ENCODE measurements at regions not wholly inside any gene's neighbourhood (a gene's known extent, or its start where the extent isn't known, plus 50 kb on each side); places are given as distances from the start of the nearest gene placed in this dataset.

GRCh38 chr1:56068210-56068609, 511.2 kb downstream of the PLPP3 start:
- no peaks in the 10 kb centered on the region for H3K4me1 Mint-ChIP-seq (ENCODE audit: low read depth)
- no peaks in the 10 kb centered on the region for H3K36me3 Mint-ChIP-seq (ENCODE audit: low read depth)

GRCh38 chr1:56065729-56066128, 513.6 kb downstream of the PLPP3 start:
- H3K9me3 Mint-ChIP-seq: no peaks in the 10 kb centered on the region
- H3K36me3 Mint-ChIP-seq (ENCODE audit: low read depth): no peaks in the 10 kb centered on the region
- intact Hi-C loops (cut with micrococcal nuclease): no loop called here
- H3K4me1 Mint-ChIP-seq (ENCODE audit: low read depth): no peaks in the 10 kb centered on the region
- DNase-seq (ENCODE audit: low spot score): no peak
- no peak overlapping the region for H3K27ac Mint-ChIP-seq
- no peak overlapping the region for H3K4me3 Mint-ChIP-seq (ENCODE audit: low read depth)
- H3K27me3 Mint-ChIP-seq (ENCODE audit: low read depth): no peaks in the 10 kb centered on the region

More at GRCh38 chr1:56068210-56068609, 511.2 kb downstream of the PLPP3 start:
- no peak overlapping the region for H3K4me3 Mint-ChIP-seq (ENCODE audit: low read depth)
- H3K27ac Mint-ChIP-seq: no peak overlapping the region
- no peaks in the 10 kb centered on the region for H3K9me3 Mint-ChIP-seq
- no peaks in the 10 kb centered on the region for H3K27me3 Mint-ChIP-seq (ENCODE audit: low read depth)
- intact Hi-C loops (cut with micrococcal nuclease): no loop called here
- DNase-seq (ENCODE audit: low spot score): no peak

GRCh38 chr1:56064705-56065104, 514.7 kb downstream of the PLPP3 start:
- no peak overlapping the region for H3K27ac Mint-ChIP-seq
- H3K36me3 Mint-ChIP-seq (ENCODE audit: low read depth): no peaks in the 10 kb centered on the region
- no peaks in the 10 kb centered on the region for H3K4me1 Mint-ChIP-seq (ENCODE audit: low read depth)
- no peak for DNase-seq (ENCODE audit: low spot score)
- intact Hi-C loops (cut with micrococcal nuclease): no loop called here
- H3K27me3 Mint-ChIP-seq (ENCODE audit: low read depth): no peaks in the 10 kb centered on the region
- H3K4me3 Mint-ChIP-seq (ENCODE audit: low read depth): no peak overlapping the region
- no peaks in the 10 kb centered on the region for H3K9me3 Mint-ChIP-seq

DNA sequence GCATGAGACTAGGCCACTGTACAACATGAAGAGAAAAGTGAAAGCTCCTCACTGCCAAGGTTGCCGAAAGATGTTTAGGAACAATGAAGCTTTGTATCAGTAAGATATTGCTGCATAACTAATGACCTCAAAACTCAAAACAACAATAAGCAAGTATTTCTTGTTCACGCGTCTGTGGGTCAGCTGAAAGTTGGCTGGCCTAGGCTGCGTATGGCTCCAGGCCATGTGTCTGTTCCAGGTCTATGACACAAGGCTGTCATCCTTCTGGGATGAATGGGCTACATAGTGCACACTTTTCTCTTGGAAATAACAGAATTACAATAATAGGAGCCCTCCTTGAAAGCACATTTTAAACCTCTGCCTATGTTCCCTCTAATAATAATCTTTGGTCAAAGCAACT, 515.9 kb downstream of the PLPP3 start:
- Mint-ChIP-seq H3K9me3 (no peaks in the 10 kb centered on the region), H3K36me3 (ENCODE audit: low read depth) (no peaks in the 10 kb centered on the region), H3K4me3 (ENCODE audit: low read depth) (no peak overlapping the region), H3K27me3 (ENCODE audit: low read depth) (no peaks in the 10 kb centered on the region), H3K4me1 (ENCODE audit: low read depth) (no peaks in the 10 kb centered on the region), H3K27ac (no peak overlapping the region)
- intact Hi-C loops (cut with micrococcal nuclease): no loop called here
- no peak for DNase-seq (ENCODE audit: low spot score)

DNA sequence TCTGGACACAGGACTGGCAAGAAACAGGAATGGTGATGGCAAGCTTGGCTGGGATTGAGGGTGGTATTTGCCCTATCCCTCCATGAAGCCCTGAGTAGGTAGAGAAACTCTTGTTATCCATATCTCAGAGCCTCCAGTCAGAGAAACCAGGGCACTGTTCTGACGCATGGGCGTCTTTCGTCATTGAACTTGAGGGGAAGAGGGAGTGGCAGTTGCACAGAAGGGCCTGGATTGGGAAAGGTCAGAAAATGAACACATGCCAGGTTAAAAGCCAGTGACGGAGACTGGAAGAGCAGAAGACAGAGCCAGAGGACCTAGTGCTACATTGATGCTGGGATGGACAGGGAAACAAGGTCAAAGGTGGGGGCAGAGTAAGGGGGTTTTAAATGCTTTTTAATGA, 516.7 kb downstream of the PLPP3 start:
- no peaks in the 10 kb centered on the region for H3K4me1 Mint-ChIP-seq (ENCODE audit: low read depth)
- no peak overlapping the region for H3K27ac Mint-ChIP-seq
- no peak overlapping the region for H3K4me3 Mint-ChIP-seq (ENCODE audit: low read depth)
- intact Hi-C loops (cut with micrococcal nuclease): no loop called here
- H3K36me3 Mint-ChIP-seq (ENCODE audit: low read depth): no peaks in the 10 kb centered on the region
- no peak for DNase-seq (ENCODE audit: low spot score)
- no peaks in the 10 kb centered on the region for H3K27me3 Mint-ChIP-seq (ENCODE audit: low read depth)
- H3K9me3 Mint-ChIP-seq: no peaks in the 10 kb centered on the region

GRCh38 chr1:56061824-56062223, 517.5 kb downstream of the PLPP3 start:
- Mint-ChIP-seq H3K4me3 (ENCODE audit: low read depth) (no peak overlapping the region), H3K27ac (no peak overlapping the region), H3K9me3 (no peaks in the 10 kb centered on the region), H3K27me3 (ENCODE audit: low read depth) (no peaks in the 10 kb centered on the region), H3K36me3 (ENCODE audit: low read depth) (no peaks in the 10 kb centered on the region), H3K4me1 (ENCODE audit: low read depth) (no peaks in the 10 kb centered on the region)
- intact Hi-C loops (cut with micrococcal nuclease): no loop called here
- no peak for DNase-seq (ENCODE audit: low spot score)

DNA sequence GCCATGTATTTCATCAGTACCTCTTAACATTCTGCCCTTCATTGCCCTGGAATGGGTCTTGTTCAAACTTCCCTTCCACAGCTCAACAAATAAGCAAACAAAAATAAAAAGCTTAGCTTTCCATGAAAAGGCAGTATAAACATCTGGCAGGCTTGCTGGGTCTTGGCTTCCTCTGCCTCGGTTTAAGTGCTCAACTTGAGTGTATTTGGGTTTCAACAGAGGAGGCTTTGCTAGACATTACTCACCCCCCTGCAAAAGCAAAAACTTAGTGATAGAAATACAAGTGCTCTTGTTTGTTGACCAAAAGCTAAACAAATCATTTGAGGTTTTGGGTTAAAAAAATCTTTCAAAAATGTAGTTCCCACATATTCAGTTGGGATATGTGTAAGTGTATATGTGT, 518.5 kb downstream of the PLPP3 start:
- Mint-ChIP-seq H3K4me1 (ENCODE audit: low read depth) (no peaks in the 10 kb centered on the region), H3K9me3 (no peaks in the 10 kb centered on the region), H3K36me3 (ENCODE audit: low read depth) (no peaks in the 10 kb centered on the region), H3K4me3 (ENCODE audit: low read depth) (no peak overlapping the region), H3K27me3 (ENCODE audit: low read depth) (no peaks in the 10 kb centered on the region), H3K27ac (no peak overlapping the region)
- DNase-seq (ENCODE audit: low spot score): no peak
- intact Hi-C loops (cut with micrococcal nuclease): no loop called here

DNA sequence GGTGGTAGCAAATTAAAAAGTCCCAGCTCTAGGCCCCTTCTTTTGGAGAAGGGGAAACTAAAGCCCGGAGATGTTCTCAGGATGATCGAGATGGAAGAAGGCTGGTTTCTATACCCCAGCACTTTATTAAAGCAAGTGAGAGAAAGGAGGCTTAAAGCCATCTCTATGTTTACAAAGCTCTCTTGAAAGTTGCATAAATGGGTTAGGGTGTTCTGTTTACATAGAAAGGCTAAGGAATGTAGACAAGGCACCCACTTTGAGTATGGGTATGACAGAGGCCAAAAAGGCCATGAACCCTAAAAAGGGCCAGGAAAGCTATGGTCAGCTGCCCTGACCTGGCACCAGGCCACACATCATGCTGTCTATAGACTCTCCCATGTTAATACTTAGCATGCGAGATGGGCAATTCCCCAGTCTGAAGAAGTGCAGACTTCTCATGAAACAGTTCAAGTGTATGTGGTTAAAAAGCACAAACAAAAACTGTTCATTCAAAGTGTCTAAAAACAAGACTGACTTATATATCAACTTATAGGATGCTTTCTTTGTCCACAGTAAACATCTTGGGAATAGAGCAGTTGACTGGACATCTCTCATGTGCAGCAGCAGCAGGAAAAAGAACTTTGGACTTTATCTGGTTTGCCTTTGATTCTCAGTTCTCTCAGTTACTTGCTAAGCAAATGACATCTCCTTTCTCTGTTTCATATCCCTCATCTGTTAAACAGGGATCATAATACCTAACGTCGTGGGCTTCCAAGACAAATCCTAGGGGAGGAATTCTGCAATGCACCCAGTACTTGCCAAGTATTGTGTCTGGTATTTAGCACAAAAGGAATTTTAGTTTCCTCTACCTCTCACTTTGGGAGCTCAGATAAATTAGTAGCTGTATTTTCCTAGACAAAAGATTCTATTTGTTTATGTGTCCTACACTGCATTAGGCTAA, 521.6 kb downstream of the PLPP3 start:
- Mint-ChIP-seq H3K27me3 (ENCODE audit: low read depth) (no peaks in the 10 kb centered on the region), H3K4me3 (ENCODE audit: low read depth) (no peak overlapping the region), H3K9me3 (no peaks in the 10 kb centered on the region), H3K27ac (no peak overlapping the region), H3K36me3 (ENCODE audit: low read depth) (no peaks in the 10 kb centered on the region), H3K4me1 (ENCODE audit: low read depth) (no peaks in the 10 kb centered on the region)
- DNase-seq (ENCODE audit: low spot score): no peak
- intact Hi-C loops (cut with micrococcal nuclease): no loop called here

DNA sequence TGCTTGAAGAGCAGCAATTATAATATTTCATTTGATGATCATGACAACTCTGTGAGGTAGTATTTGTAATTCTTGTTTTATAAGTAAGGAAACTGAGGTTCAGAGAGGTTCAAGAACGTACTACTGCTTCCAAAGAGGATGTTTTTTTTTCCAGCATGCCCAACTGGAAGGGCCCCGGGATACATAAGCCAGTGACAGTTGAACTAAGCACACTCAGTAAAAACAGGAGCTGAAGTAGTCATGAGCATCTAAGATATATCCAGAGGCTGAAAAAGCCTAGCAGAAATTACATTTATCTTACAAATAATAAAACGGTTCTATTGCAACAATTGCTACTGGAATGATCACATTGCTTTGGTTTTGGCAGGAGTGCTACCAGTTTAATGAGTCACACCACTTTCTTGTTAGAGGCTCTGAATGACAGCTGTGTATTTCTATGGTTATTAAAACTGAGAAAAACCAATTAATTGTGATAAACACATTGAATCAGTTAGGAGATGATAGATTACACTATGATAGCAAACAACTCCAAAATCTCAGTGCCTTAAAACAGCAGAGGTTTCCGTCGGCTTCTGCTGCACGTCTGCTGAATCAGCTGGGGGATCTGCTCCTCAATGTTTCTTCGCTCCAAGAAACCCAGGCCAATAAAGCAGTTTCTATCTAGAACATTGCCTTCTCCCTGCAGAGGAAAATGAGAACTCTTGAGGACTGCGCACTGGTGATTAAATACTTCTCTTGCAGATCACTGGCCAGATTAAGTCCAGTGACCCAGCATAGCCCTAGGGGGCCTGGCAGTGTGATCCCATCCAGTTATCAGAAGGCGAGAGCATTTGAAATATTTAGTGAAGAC, 522.7 kb downstream of the PLPP3 start:
- H3K27ac Mint-ChIP-seq: no peak overlapping the region
- no peaks in the 10 kb centered on the region for H3K36me3 Mint-ChIP-seq (ENCODE audit: low read depth)
- no peak overlapping the region for H3K4me3 Mint-ChIP-seq (ENCODE audit: low read depth)
- intact Hi-C loops (cut with micrococcal nuclease): no loop called here
- H3K9me3 Mint-ChIP-seq: no peaks in the 10 kb centered on the region
- DNase-seq (ENCODE audit: low spot score): no peak
- H3K27me3 Mint-ChIP-seq (ENCODE audit: low read depth): no peaks in the 10 kb centered on the region
- H3K4me1 Mint-ChIP-seq (ENCODE audit: low read depth): no peaks in the 10 kb centered on the region

GRCh38 chr1:56054959-56055358, 524.4 kb downstream of the PLPP3 start:
- intact Hi-C loops (cut with micrococcal nuclease): no loop called here
- Mint-ChIP-seq H3K27me3 (ENCODE audit: low read depth) (no peaks in the 10 kb centered on the region), H3K27ac (no peak overlapping the region), H3K4me1 (ENCODE audit: low read depth) (no peaks in the 10 kb centered on the region), H3K9me3 (no peaks in the 10 kb centered on the region), H3K4me3 (ENCODE audit: low read depth) (no peak overlapping the region), H3K36me3 (ENCODE audit: low read depth) (no peaks in the 10 kb centered on the region)
- DNase-seq (ENCODE audit: low spot score): no peak

DNA sequence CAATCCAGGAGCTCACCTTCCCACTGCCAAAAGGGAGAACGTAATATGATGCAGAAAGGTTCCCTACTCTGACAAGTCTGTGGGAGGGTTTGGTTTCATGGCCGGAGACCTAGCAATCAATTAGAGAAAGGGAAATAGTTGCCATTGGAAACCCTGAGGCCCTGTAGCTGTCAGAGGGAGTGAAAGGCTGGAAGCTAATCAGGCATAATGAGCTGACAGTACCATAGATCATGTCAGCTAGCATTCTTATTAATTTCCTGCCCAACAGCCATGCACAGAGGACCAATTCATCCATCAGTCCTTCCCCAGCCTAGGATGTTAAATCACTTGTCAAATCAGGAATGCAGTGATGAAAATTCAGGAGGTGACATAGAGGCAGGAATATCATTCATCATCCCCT, 527.3 kb downstream of the PLPP3 start:
- Mint-ChIP-seq H3K27ac (no peak overlapping the region), H3K4me3 (ENCODE audit: low read depth) (no peak overlapping the region), H3K9me3 (no peaks in the 10 kb centered on the region), H3K4me1 (ENCODE audit: low read depth) (no peaks in the 10 kb centered on the region), H3K27me3 (ENCODE audit: low read depth) (no peaks in the 10 kb centered on the region), H3K36me3 (ENCODE audit: low read depth) (no peaks in the 10 kb centered on the region)
- intact Hi-C loops (cut with micrococcal nuclease): no loop called here
- DNase-seq (ENCODE audit: low spot score): no peak

- H3K9me3 Mint-ChIP-seq: no peaks in the 10 kb centered on the region
- DNase-seq (ENCODE audit: low spot score): no peak
- no peaks in the 10 kb centered on the region for H3K4me1 Mint-ChIP-seq (ENCODE audit: low read depth)
- no peak overlapping the region for H3K27ac Mint-ChIP-seq
- intact Hi-C loops (cut with micrococcal nuclease): no loop called here
- no peaks in the 10 kb centered on the region for H3K36me3 Mint-ChIP-seq (ENCODE audit: low read depth)
- no peak overlapping the region for H3K4me3 Mint-ChIP-seq (ENCODE audit: low read depth)
- H3K27me3 Mint-ChIP-seq (ENCODE audit: low read depth): no peaks in the 10 kb centered on the region
Observed at GRCh38 chr1:56050911-56051310, 528.5 kb downstream of the PLPP3 start.

GRCh38 chr1:56045477-56045876, 533.9 kb downstream of the PLPP3 start:
- intact Hi-C loops (cut with micrococcal nuclease): no loop called here
- Mint-ChIP-seq H3K36me3 (ENCODE audit: low read depth) (no peaks in the 10 kb centered on the region), H3K4me1 (ENCODE audit: low read depth) (no peaks in the 10 kb centered on the region), H3K27ac (no peak overlapping the region), H3K27me3 (ENCODE audit: low read depth) (no peaks in the 10 kb centered on the region), H3K9me3 (no peaks in the 10 kb centered on the region), H3K4me3 (ENCODE audit: low read depth) (no peak overlapping the region)
- DNase-seq (ENCODE audit: low spot score): no peak
